Naive thymus-derived CD8-positive, alpha-beta T cell (primary cell): ENCODE measurements at regions not wholly inside any gene's neighbourhood (a gene's known extent, or its start where the extent isn't known, plus 50 kb on each side); places are given as distances from the start of the nearest gene placed in this dataset.

Source experiments
- ATAC-seq, 2 donors: fragments of 150-1000 bp; cut with Tn5 transposase in 1 of 2; sonication (Bioruptor Pico), chemical (Tn5 transposase) in 1 of 2; 1 replicate in 1 of 2; 2 replicates in 1 of 2; pipeline ENCODE4 v1.10.0; 2021; ENCODE audit warnings: mild to moderate bottlenecking in 2 of 2, moderate library complexity in 2 of 2
- POLR2A ChIA-PET: fragments of 350-600 bp; sonication (Branson Sonifier 250); formaldehyde crosslinking; loops from one replicate; lab custom pipeline; 2021; ENCODE audit warnings: antibody characterized with exemption; lab: Charles Lee
- DNase-seq, 10 donors: peaks; one replicate each; pipeline versions ENCODE4 v3.0.0 to v3.0.0-alpha.2; 2020 to 2022
- H3K27ac Mint-ChIP-seq, 10 donors: one replicate each; pipeline ENCODE4 v1.8.0; 2020 to 2022; ENCODE audit warnings: mild to moderate bottlenecking in 10 of 10, mixed read lengths in 10 of 10, moderate library complexity in 4 of 10, inconsistent platforms in 1 of 10
- H3K27me3 Mint-ChIP-seq, 5 donors: one replicate each; pipeline ENCODE4 v1.8.0; 2021 to 2022; ENCODE audit warnings: mixed read lengths in 5 of 5
- H3K36me3 Mint-ChIP-seq, 3 donors: one replicate each; pipeline ENCODE4 v1.8.0; 2020 to 2022; ENCODE audit warnings: mixed read lengths in 3 of 3, mild to moderate bottlenecking in 2 of 3, inconsistent platforms in 1 of 3
- H3K4me1 Mint-ChIP-seq, 4 donors: one replicate each; pipeline ENCODE4 v1.8.0; 2021 to 2022; ENCODE audit warnings: mixed read lengths in 4 of 4
- H3K4me3 Mint-ChIP-seq, 10 donors: one replicate each; pipeline ENCODE4 v1.8.0; 2020 to 2022; ENCODE audit warnings: mild to moderate bottlenecking in 10 of 10, mixed read lengths in 10 of 10, moderate library complexity in 6 of 10, inconsistent platforms in 1 of 10
- H3K9me3 Mint-ChIP-seq, 9 donors: one replicate each; pipeline ENCODE4 v1.8.0; 2020 to 2022; ENCODE audit warnings: mixed read lengths in 9 of 9, mild to moderate bottlenecking in 3 of 9, inconsistent platforms in 1 of 9, moderate library complexity in 1 of 9

DNA sequence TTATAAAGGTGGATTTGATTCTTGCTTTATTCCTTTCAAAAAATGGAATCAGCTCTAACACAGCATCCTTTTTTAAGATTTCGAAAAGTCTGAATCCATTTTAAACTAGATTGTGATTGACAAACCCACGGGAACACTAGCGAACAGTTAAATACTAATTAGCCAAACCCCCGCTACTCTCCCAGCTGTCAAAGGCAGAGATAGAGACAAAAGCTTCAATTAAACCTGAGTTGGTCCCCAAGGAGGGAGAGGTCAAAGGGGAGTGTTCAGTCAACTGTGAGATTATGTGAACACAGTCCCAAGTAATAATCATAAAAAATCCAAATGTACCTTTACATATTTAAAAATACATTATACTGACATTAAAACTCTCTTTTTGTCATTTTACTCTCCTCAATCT lies 65.7 kb upstream of the TBX20 start:
- ATAC-seq (no peak), DNase-seq (no peak)
- POLR2A ChIA-PET, result no interaction called here
- Mint-ChIP-seq H3K9me3 (peaks cover 0 to 6% (median 0%) of the 10 kb centered on the region in 9 donors), H3K4me3 (no peak overlapping the region), H3K27me3 (peaks cover 12 to 41% (median 16%) of the 10 kb centered on the region in 5 donors), H3K4me1 (no peaks in the 10 kb centered on the region), H3K27ac (no peak overlapping the region), H3K36me3 (peaks cover 0 to 4% (median 0%) of the 10 kb centered on the region in 3 donors)

DNA sequence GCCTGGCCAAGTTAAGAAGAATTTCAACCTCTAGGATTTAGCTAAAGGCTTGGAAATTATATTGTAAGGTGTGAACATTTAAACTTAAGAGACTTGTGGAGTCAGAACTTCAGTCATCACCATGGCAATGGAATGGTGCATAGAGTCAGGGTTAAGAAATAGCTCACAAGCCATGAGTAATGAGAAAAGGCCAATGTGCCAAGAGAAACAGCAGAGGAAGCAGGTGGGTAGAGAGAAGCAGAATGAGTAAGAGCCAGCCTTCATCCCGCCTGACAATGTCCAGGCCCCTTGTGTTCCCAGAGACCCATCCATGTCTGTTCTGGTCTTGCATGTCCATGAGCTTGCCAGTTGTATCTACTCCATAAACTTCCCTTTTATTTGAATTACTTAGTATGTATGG lies 62.6 kb upstream of the TBX20 start:
- Mint-ChIP-seq H3K27me3 (peaks cover 8 to 30% (median 12%) of the 10 kb centered on the region in 5 donors), H3K36me3 (no peaks in the 10 kb centered on the region), H3K9me3 (peaks cover 0 to 5% (median 0%) of the 10 kb centered on the region in 9 donors), H3K4me1 (no peaks in the 10 kb centered on the region), H3K27ac (no peak overlapping the region), H3K4me3 (no peak overlapping the region)
- DNase-seq (no peak), ATAC-seq (no peak)
- POLR2A ChIA-PET, result no interaction called here

DNA sequence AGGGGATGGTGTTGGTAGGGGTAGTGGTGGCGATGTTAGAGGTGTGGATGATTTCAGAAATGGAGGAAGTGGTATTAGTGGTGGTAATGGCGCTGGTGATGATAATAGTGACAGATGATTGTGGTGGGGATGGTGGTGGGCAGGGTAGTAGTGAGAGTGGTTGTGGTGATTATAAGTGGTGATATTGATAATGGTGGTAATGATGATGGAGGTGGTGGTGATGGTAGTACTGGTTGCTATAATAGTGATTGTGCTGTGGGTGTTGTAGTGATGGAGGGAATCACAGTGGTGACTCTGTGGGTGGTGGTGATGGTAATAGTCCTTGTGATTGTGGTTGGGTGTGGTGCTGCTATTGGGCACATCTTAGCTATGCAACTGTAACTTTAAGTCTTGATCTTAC lies 61.6 kb upstream of the TBX20 start:
- no peak for ATAC-seq
- no peak for DNase-seq
- POLR2A ChIA-PET, result no interaction called here
- Mint-ChIP-seq H3K4me3 (no peak overlapping the region), H3K9me3 (peaks cover 0 to 5% (median 0%) of the 10 kb centered on the region in 9 donors), H3K36me3 (no peaks in the 10 kb centered on the region), H3K27ac (no peak overlapping the region), H3K4me1 (no peaks in the 10 kb centered on the region), H3K27me3 (peaks cover 7 to 20% (median 8%) of the 10 kb centered on the region in 5 donors)

DNA sequence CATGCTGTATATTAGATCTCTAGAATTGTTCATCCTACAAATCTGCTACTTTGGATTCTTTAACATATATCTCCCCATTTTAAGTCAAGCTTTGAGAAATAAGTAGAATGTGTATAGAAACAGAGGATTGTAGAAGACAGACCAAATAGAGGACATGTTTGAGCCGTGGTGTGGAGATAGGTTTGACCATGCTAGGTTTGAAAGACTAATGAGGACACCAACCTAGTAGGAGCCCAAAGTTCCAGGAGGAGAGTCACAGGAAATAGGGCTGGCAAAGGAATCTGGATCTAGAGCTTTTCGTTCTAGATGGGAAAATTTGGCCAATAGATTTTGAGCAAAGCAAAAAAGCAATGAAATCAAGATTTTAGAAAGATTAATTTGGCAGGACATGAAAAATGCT lies 60.5 kb upstream of the TBX20 start:
- Mint-ChIP-seq H3K27ac (no peak overlapping the region), H3K4me1 (no peaks in the 10 kb centered on the region), H3K36me3 (no peaks in the 10 kb centered on the region), H3K4me3 (no peak overlapping the region), H3K9me3 (peaks cover 0 to 5% (median 0%) of the 10 kb centered on the region in 9 donors), H3K27me3 (peaks cover 3 to 10% (median 5%) of the 10 kb centered on the region in 5 donors)
- POLR2A ChIA-PET, result no interaction called here
- DNase-seq (no peak), ATAC-seq (no peak)

DNA sequence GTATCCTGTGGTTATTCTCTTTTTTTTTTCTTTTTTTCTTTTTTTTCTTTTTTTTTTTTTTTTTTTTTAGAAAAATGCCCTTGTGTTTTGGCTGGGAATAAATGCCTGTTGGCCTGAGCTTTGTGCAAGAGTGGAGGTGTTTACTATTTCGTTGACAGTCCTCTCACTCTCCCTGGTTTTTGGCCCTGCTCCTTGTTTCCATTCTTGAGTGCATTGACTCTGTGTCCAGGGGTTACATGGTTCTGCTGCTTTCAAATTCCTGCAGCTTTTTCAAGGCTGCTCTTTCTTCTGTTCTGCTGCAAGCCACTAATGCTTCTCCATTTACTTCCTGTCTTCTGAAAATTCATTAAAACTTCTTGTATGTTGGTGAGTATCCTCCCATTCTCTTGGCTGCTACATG lies 59.7 kb upstream of the TBX20 start:
- Mint-ChIP-seq H3K27me3 (peaks cover 3 to 10% (median 5%) of the 10 kb centered on the region in 5 donors), H3K4me1 (no peaks in the 10 kb centered on the region), H3K36me3 (no peaks in the 10 kb centered on the region), H3K4me3 (no peak overlapping the region), H3K27ac (no peak overlapping the region), H3K9me3 (peaks cover 0 to 5% (median 0%) of the 10 kb centered on the region in 9 donors)
- POLR2A ChIA-PET, result no interaction called here
- DNase-seq, result no peak
- ATAC-seq, result no peak
